ENCODE measurements at regions not wholly inside any gene's neighbourhood (a gene's known extent, or its start where the extent isn't known, plus 50 kb on each side); places are given as distances from the start of the nearest gene placed in this dataset.

- no peak overlapping the region for H3K4me3 ChIP-seq (ENCODE audit: insufficient read length, low read depth)
These were observed 76.2 kb upstream of the COL5A2 start for GRCh38 chr2:189255711-189256110.

GRCh38 chr2:189258616-189259365 is 79.2 kb upstream of the COL5A2 start:
- Histone ChIP-seq H3K9ac (ENCODE audit: insufficient read length, low read depth) (no peak overlapping the region), H3K9me3 (ENCODE audit: insufficient read depth, low read length) (no peaks in the 10 kb centered on the region), H3K27me3 (ENCODE audit: insufficient read depth, insufficient read length) (no peaks in the 10 kb centered on the region), H3K4me3 (ENCODE audit: insufficient read length, low read depth) (no peak overlapping the region), H3K36me3 (ENCODE audit: insufficient read depth, insufficient read length, low read length) (no peaks in the 10 kb centered on the region), H3K4me1 (ENCODE audit: insufficient read depth, insufficient read length) (no peaks in the 10 kb centered on the region)
- DNase-seq (ENCODE audit: low read depth, low spot score): no peak
- TF ChIP-seq ZNF274 (IDR thresholded peaks at IDR 0.05; ENCODE audit: low read depth, low read length): no peak
- TF ChIP-seq YY1 (IDR thresholded peaks at IDR 0.05; ENCODE audit: insufficient read depth, insufficient read length): no peak

More at GRCh38 chr2:189255711-189256110, 76.2 kb upstream of the COL5A2 start:
- Histone ChIP-seq H3K9ac (ENCODE audit: insufficient read length, low read depth) (no peak overlapping the region), H3K9me3 (ENCODE audit: insufficient read depth, low read length) (no peaks in the 10 kb centered on the region), H3K27me3 (ENCODE audit: insufficient read depth, insufficient read length) (no peaks in the 10 kb centered on the region), H3K36me3 (ENCODE audit: insufficient read depth, insufficient read length, low read length) (no peaks in the 10 kb centered on the region), H3K4me1 (ENCODE audit: insufficient read depth, insufficient read length) (no peaks in the 10 kb centered on the region)
- TF ChIP-seq ZNF274 (IDR thresholded peaks at IDR 0.05; ENCODE audit: low read depth, low read length) (no peak), YY1 (IDR thresholded peaks at IDR 0.05; ENCODE audit: insufficient read depth, insufficient read length) (no peak)
- no peak for DNase-seq (ENCODE audit: low read depth, low spot score)

GRCh38 chr2:189260361-189260814 is 80.8 kb upstream of the COL5A2 start:
- H3K9me3 ChIP-seq (ENCODE audit: insufficient read depth, low read length): no peaks in the 10 kb centered on the region
- no peaks in the 10 kb centered on the region for H3K4me1 ChIP-seq (ENCODE audit: insufficient read depth, insufficient read length)
- H3K4me3 ChIP-seq (ENCODE audit: insufficient read length, low read depth): no peak overlapping the region
- H3K9ac ChIP-seq (ENCODE audit: insufficient read length, low read depth): no peak overlapping the region
- no peak for DNase-seq (ENCODE audit: low read depth, low spot score)
- H3K27me3 ChIP-seq (ENCODE audit: insufficient read depth, insufficient read length): no peaks in the 10 kb centered on the region
- H3K36me3 ChIP-seq (ENCODE audit: insufficient read depth, insufficient read length, low read length): no peaks in the 10 kb centered on the region
- TF ChIP-seq SUZ12 (IDR thresholded peaks at IDR 0.05; ENCODE audit: extremely low read depth, insufficient read depth, insufficient read length): no peak
- no peak for TF ChIP-seq YY1 (IDR thresholded peaks at IDR 0.05; ENCODE audit: insufficient read depth, insufficient read length)
- no peak for TF ChIP-seq ZNF274 (IDR thresholded peaks at IDR 0.05; ENCODE audit: low read depth, low read length)

GRCh38 chr2:189261431-189261841 is 81.9 kb upstream of the COL5A2 start:
- Histone ChIP-seq H3K4me1 (ENCODE audit: insufficient read depth, insufficient read length) (no peaks in the 10 kb centered on the region), H3K9me3 (ENCODE audit: insufficient read depth, low read length) (peaks cover 6% of the 10 kb centered on the region; the same call in 1 of the 2 replicates), H3K9ac (ENCODE audit: insufficient read length, low read depth) (no peak overlapping the region), H3K36me3 (ENCODE audit: insufficient read depth, insufficient read length, low read length) (no peaks in the 10 kb centered on the region), H3K4me3 (ENCODE audit: insufficient read length, low read depth) (no peak overlapping the region), H3K27me3 (ENCODE audit: insufficient read depth, insufficient read length) (no peaks in the 10 kb centered on the region)
- TF ChIP-seq SUZ12 (IDR thresholded peaks at IDR 0.05; ENCODE audit: extremely low read depth, insufficient read depth, insufficient read length): no peak
- no peak for TF ChIP-seq YY1 (IDR thresholded peaks at IDR 0.05; ENCODE audit: insufficient read depth, insufficient read length)
- no peak for TF ChIP-seq ZNF274 (IDR thresholded peaks at IDR 0.05; ENCODE audit: low read depth, low read length)
- no peak for DNase-seq (ENCODE audit: low read depth, low spot score)

GRCh38 chr2:189261916-189262315 is 82.4 kb upstream of the COL5A2 start:
- H3K27me3 ChIP-seq (ENCODE audit: insufficient read depth, insufficient read length): no peaks in the 10 kb centered on the region
- no peak overlapping the region for H3K4me3 ChIP-seq (ENCODE audit: insufficient read length, low read depth)
- TF ChIP-seq ZNF274 (IDR thresholded peaks at IDR 0.05; ENCODE audit: low read depth, low read length) (no peak), SUZ12 (IDR thresholded peaks at IDR 0.05; ENCODE audit: extremely low read depth, insufficient read depth, insufficient read length) (no peak), YY1 (IDR thresholded peaks at IDR 0.05; ENCODE audit: insufficient read depth, insufficient read length) (no peak)
- H3K36me3 ChIP-seq (ENCODE audit: insufficient read depth, insufficient read length, low read length): no peaks in the 10 kb centered on the region
- H3K9ac ChIP-seq (ENCODE audit: insufficient read length, low read depth): no peak overlapping the region
- H3K4me1 ChIP-seq (ENCODE audit: insufficient read depth, insufficient read length): no peaks in the 10 kb centered on the region
- no peak for DNase-seq (ENCODE audit: low read depth, low spot score)
- H3K9me3 ChIP-seq (ENCODE audit: insufficient read depth, low read length): peaks cover 6% of the 10 kb centered on the region; the same call in 1 of the 2 replicates

- Histone ChIP-seq H3K36me3 (ENCODE audit: insufficient read depth, insufficient read length, low read length) (no peaks in the 10 kb centered on the region), H3K9ac (ENCODE audit: insufficient read length, low read depth) (no peak overlapping the region), H3K4me3 (ENCODE audit: insufficient read length, low read depth) (no peak overlapping the region), H3K4me1 (ENCODE audit: insufficient read depth, insufficient read length) (no peaks in the 10 kb centered on the region), H3K9me3 (ENCODE audit: insufficient read depth, low read length) (peaks cover 6% of the 10 kb centered on the region; the same call in 1 of the 2 replicates), H3K27me3 (ENCODE audit: insufficient read depth, insufficient read length) (no peaks in the 10 kb centered on the region)
- no peak for DNase-seq (ENCODE audit: low read depth, low spot score)
- TF ChIP-seq YY1 (IDR thresholded peaks at IDR 0.05; ENCODE audit: insufficient read depth, insufficient read length) (no peak), ZNF274 (IDR thresholded peaks at IDR 0.05; ENCODE audit: low read depth, low read length) (no peak), SUZ12 (IDR thresholded peaks at IDR 0.05; ENCODE audit: extremely low read depth, insufficient read depth, insufficient read length) (no peak)
These were observed 86.2 kb upstream of the COL5A2 start for GRCh38 chr2:189265696-189266320.

- Histone ChIP-seq H3K9me3 (ENCODE audit: insufficient read depth, low read length) (peaks cover 6% of the 10 kb centered on the region; the same call in 1 of the 2 replicates), H3K27me3 (ENCODE audit: insufficient read depth, insufficient read length) (no peaks in the 10 kb centered on the region), H3K4me3 (ENCODE audit: insufficient read length, low read depth) (no peak overlapping the region), H3K36me3 (ENCODE audit: insufficient read depth, insufficient read length, low read length) (no peaks in the 10 kb centered on the region), H3K9ac (ENCODE audit: insufficient read length, low read depth) (no peak overlapping the region), H3K4me1 (ENCODE audit: insufficient read depth, insufficient read length) (no peaks in the 10 kb centered on the region)
- TF ChIP-seq ZNF274 (IDR thresholded peaks at IDR 0.05; ENCODE audit: low read depth, low read length): no peak
- no peak for TF ChIP-seq YY1 (IDR thresholded peaks at IDR 0.05; ENCODE audit: insufficient read depth, insufficient read length)
- no peak for TF ChIP-seq SUZ12 (IDR thresholded peaks at IDR 0.05; ENCODE audit: extremely low read depth, insufficient read depth, insufficient read length)
- DNase-seq (ENCODE audit: low read depth, low spot score): no peak
These were observed 87.9 kb upstream of the COL5A2 start for GRCh38 chr2:189267491-189267890.
